ENCODE measurements at regions not wholly inside any gene's neighbourhood (a gene's known extent, or its start where the extent isn't known, plus 50 kb on each side); places are given as distances from the start of the nearest gene placed in this dataset.

- Histone ChIP-seq H4K91ac (ENCODE audit: insufficient read depth, low read depth, low read length) (no peak overlapping the region), H2BK5ac (ENCODE audit: low read depth, low read length, poor library complexity, severe bottlenecking) (no peak overlapping the region), H3K9me1 (ENCODE audit: insufficient read depth, low read length) (no peaks in the 10 kb centered on the region), H4K20me1 (ENCODE audit: insufficient read depth, low read length) (no peaks in the 10 kb centered on the region), H3K27me3 (ENCODE audit: control insufficient read depth, insufficient read depth, low read length) (peaks cover 3% of the 10 kb centered on the region; the same call in 1 of the 2 replicates), H3K79me1 (ENCODE audit: low read depth in 1 of 2, low read length in 2 of 2) (no peaks in the 10 kb centered on the region), H2BK20ac (ENCODE audit: low read depth, low read length) (no peak overlapping the region), H3K23ac (ENCODE audit: low read depth, low read length) (no peak overlapping the region), H3K4me3 (ENCODE audit: insufficient read depth, low read depth, low read length) (no peak overlapping the region), H2AK5ac (ENCODE audit: low read depth, low read length) (no peak overlapping the region), H3K27ac (ENCODE audit: insufficient read depth, low read length) (no peak overlapping the region), H2BK15ac (ENCODE audit: low read depth, low read length) (no peak overlapping the region), H3K9ac (ENCODE audit: low read depth, low read length) (no peak overlapping the region), H3K14ac (replicated peaks; ENCODE audit: low read depth, low read length) (no peak overlapping the region), H3K4me1 (ENCODE audit: control insufficient read depth, insufficient read depth, low read length) (no peaks in the 10 kb centered on the region; the same call in 1 of the 2 replicates), H3K18ac (ENCODE audit: low read depth, low read length) (no peak overlapping the region), H3K56ac (ENCODE audit: extremely low read depth, insufficient read depth, low read length) (no peak overlapping the region), H2AK9ac (replicated peaks; ENCODE audit: low read depth, low read length, poor library complexity) (no peak overlapping the region), H3K4ac (ENCODE audit: low read depth, low read length) (no peak overlapping the region), H3K36me3 (ENCODE audit: control insufficient read depth, insufficient read depth, low read length) (no peaks in the 10 kb centered on the region), H4K8ac (ENCODE audit: low read depth in 2 of 2, low read length in 2 of 2) (no peak overlapping the region), H4K5ac (ENCODE audit: low read depth, low read length) (no peak overlapping the region), H2AFZ (replicated peaks; ENCODE audit: low read length, poor library complexity) (no peak overlapping the region), H2BK120ac (ENCODE audit: low read depth, low read length) (no peak overlapping the region), H3K9me3 (ENCODE audit: control insufficient read depth, insufficient read depth, low read length) (no peaks in the 10 kb centered on the region), H3K4me2 (ENCODE audit: low read depth, low read length) (no peak overlapping the region)
- ATAC-seq (ENCODE audit: low read depth) (no peak), DNase-seq (no peak)
- no peak for TF ChIP-seq NFE2L2 (IDR thresholded peaks at IDR 0.05; ENCODE audit: low read depth, low read length)
- TF ChIP-seq, protein P1, sequence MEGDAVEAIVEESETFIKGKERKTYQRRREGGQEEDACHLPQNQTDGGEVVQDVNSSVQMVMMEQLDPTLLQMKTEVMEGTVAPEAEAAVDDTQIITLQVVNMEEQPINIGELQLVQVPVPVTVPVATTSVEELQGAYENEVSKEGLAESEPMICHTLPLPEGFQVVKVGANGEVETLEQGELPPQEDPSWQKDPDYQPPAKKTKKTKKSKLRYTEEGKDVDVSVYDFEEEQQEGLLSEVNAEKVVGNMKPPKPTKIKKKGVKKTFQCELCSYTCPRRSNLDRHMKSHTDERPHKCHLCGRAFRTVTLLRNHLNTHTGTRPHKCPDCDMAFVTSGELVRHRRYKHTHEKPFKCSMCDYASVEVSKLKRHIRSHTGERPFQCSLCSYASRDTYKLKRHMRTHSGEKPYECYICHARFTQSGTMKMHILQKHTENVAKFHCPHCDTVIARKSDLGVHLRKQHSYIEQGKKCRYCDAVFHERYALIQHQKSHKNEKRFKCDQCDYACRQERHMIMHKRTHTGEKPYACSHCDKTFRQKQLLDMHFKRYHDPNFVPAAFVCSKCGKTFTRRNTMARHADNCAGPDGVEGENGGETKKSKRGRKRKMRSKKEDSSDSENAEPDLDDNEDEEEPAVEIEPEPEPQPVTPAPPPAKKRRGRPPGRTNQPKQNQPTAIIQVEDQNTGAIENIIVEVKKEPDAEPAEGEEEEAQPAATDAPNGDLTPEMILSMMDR (conservative IDR thresholded peaks at IDR 0.05; ENCODE audit: low read depth, low read length), result no peak
- no peak for TF ChIP-seq RCOR1 (IDR thresholded peaks at IDR 0.05; ENCODE audit: insufficient replicate concordance, low read length)
- no peak for TF ChIP-seq MXI1 (IDR thresholded peaks at IDR 0.05; ENCODE audit: borderline replicate concordance, low read depth, low read length)
- no peak for TF ChIP-seq BHLHE40 (IDR thresholded peaks at IDR 0.05; ENCODE audit: low read depth, low read length)
- TF ChIP-seq, protein P2, sequence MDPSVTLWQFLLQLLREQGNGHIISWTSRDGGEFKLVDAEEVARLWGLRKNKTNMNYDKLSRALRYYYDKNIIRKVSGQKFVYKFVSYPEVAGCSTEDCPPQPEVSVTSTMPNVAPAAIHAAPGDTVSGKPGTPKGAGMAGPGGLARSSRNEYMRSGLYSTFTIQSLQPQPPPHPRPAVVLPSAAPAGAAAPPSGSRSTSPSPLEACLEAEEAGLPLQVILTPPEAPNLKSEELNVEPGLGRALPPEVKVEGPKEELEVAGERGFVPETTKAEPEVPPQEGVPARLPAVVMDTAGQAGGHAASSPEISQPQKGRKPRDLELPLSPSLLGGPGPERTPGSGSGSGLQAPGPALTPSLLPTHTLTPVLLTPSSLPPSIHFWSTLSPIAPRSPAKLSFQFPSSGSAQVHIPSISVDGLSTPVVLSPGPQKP (IDR thresholded peaks at IDR 0.05; ENCODE audit: borderline replicate concordance, low read depth, low read length), result no peak
- no peak for TF ChIP-seq FOS (IDR thresholded peaks at IDR 0.05; ENCODE audit: low read depth, low read length)
- TF ChIP-seq RAD21 (IDR thresholded peaks at IDR 0.05; ENCODE audit: low read length), result no peak
- TF ChIP-seq POLR2A (IDR thresholded peaks at IDR 0.05; ENCODE audit: low read depth, low read length), result no peak
- TF ChIP-seq MAZ (IDR thresholded peaks at IDR 0.05; ENCODE audit: borderline replicate concordance, low read depth, low read length), result no peak
- TF ChIP-seq RFX5 (IDR thresholded peaks at IDR 0.05; ENCODE audit: low read depth, low read length), result no peak
- no peak for TF ChIP-seq MAFK (IDR thresholded peaks at IDR 0.05; ENCODE audit: low read depth, low read length)
- no peak for TF ChIP-seq CHD1 (IDR thresholded peaks at IDR 0.05; ENCODE audit: low read depth, low read length)
- no peak for TF ChIP-seq SMC3 (IDR thresholded peaks at IDR 0.05; ENCODE audit: low read depth, low read length)
- dilution Hi-C loops (cut with HindIII; ENCODE audit: low sequenced_read_pairs, unreplicated experiment) (no loop called here), intact Hi-C loops (cut with micrococcal nuclease) (loop anchor here (10.0 kb wide), 1 partner anchor 457 kb away; no protein-coding TSS in a partner anchor), in situ Hi-C loops (cut with MboI; ENCODE audit: low sequenced_read_pairs) (no loop called here)
- ChIA-PET POLR2A (ENCODE audit: unreplicated experiment) (no interaction called here), CTCF (no interaction called here)
- no TSS peak for BruUV-seq (replicated peaks)
- no CpG with 5 or more reads among the region's 1 CpG for whole genome bisulfite sequencing, 2 experiments (ENCODE audit: extremely low coverage in 2 of 2, insufficient read length in 1 of 2)
Measured at GRCh38 chr4:54842226-54842625, 184.5 kb downstream of the KIT start.

Data from IMR-90 (cell line).